ENCODE measurements at regions not wholly inside any gene's neighbourhood (a gene's known extent, or its start where the extent isn't known, plus 50 kb on each side); places are given as distances from the start of the nearest gene placed in this dataset.

DNA sequence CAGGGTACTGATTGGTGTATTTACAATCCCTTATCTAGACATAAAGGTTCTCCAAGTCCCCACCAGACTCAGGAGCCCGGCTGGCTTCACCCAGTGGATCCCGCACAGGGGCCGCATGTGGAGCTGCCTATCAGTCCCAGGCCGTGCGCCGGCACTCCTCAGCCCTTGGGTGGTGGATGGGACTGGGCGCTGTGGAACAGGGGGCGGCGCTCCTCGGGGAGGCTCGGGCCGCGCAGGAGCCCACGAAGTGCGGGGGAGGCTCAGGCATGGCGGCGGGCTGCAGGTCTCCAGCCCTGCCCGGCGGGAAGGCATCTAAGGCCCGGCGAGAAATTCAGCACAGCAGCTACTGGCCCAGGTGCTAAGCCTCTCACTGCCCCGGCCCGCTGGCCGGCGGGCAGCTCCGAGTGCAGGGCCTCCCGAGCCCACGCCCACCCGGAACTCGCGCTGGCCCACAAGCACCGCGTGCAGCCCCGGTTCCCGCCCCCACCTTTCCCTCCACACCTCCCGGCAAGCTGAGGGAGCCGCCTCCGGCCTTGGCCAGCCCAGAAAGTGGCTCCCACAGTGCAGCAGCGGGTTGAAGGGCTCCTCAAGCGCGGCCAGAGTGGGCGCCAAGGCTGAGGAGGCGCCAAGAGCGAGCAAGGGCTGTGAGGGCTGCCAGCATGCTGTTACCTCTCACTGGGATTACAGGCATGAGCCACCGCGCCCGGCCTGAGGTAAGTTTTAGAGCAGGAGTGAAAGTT is 60.0 kb upstream of the SCEL start (continued):
- TF ChIP-seq RCOR1 (IDR thresholded peaks at IDR 0.05; ENCODE audit: low read length) = no peak
- TF ChIP-seq, protein P1, sequence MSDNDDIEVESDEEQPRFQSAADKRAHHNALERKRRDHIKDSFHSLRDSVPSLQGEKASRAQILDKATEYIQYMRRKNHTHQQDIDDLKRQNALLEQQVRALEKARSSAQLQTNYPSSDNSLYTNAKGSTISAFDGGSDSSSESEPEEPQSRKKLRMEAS (IDR thresholded peaks at IDR 0.05; ENCODE audit: low read depth) = no peak

GRCh38 chr13:77470986-77471385 is 64.5 kb upstream of the SCEL start:
- Histone ChIP-seq H3K27me3 (ENCODE audit: insufficient read depth) (no peaks in the 10 kb centered on the region), H2AFZ (ENCODE audit: low read depth) (no peak overlapping the region), H3K9ac (no peak overlapping the region), H3K4me3 (ENCODE audit: low read depth in 2 of 2, low read length in 1 of 2) (no peak overlapping the region), H3K4me1 (ENCODE audit: control insufficient read depth in 1 of 2, insufficient read depth in 2 of 2, low read depth in 1 of 2, low read length in 1 of 2) (no peaks in the 10 kb centered on the region), H3F3A (replicated peaks; ENCODE audit: insufficient read depth) (no peaks in the 10 kb centered on the region), H3K79me2 (ENCODE audit: insufficient read depth) (no peaks in the 10 kb centered on the region), H3K9me2 (no peaks in the 10 kb centered on the region), H3K36me3 (replicated peaks in 1 of 2; ENCODE audit: control insufficient read depth in 1 of 2, insufficient read depth in 2 of 2, low read length in 1 of 2) (no peaks in the 10 kb centered on the region), H3K4me2 (no peak overlapping the region), H4K20me1 (ENCODE audit: insufficient read depth) (no peaks in the 10 kb centered on the region), H3K27ac (ENCODE audit: low read depth in 2 of 2, low read length in 1 of 2) (no peak overlapping the region), H3K9me3 (no peaks in the 10 kb centered on the region)
- ChIA-PET POLR2A (no interaction called here), CTCF (interaction anchor here (1.0 kb wide), 1 partner anchor 7 kb away, joined by 3 read pairs; no protein-coding TSS in a partner anchor)
- no peak for DNase-seq
- TF ChIP-seq GATA2 (CRISPR knock-in tag; IDR thresholded peaks at IDR 0.05) (no peak), ELF1 (IDR thresholded peaks at IDR 0.05) (no peak)
- 60% methylated on average over 3 of the region's 3 CpGs for WGBS (ENCODE audit: low lambda C conversion rate)

- no peak overlapping the region for H3K9ac ChIP-seq
- WGBS (ENCODE audit: low lambda C conversion rate) = 45% methylated on average over 4 of the region's 4 CpGs
- CTCF ChIA-PET = interaction anchor here (4.3 kb wide), 1 partner anchor 12 kb away, joined by 34 read pairs; no protein-coding TSS in a partner anchor
Observed at GRCh38 chr13:77466753-77467422, 68.6 kb upstream of the SCEL start.

More at GRCh38 chr13:77466753-77467422, 68.6 kb upstream of the SCEL start:
- no peaks in the 10 kb centered on the region for H3K9me3 ChIP-seq
- no peak overlapping the region for H3K4me3 ChIP-seq (ENCODE audit: low read depth in 2 of 2, low read length in 1 of 2)
- H3F3A ChIP-seq (replicated peaks; ENCODE audit: insufficient read depth) = no peaks in the 10 kb centered on the region
- POLR2A ChIA-PET = no interaction called here
- H3K27ac ChIP-seq (ENCODE audit: low read depth in 2 of 2, low read length in 1 of 2) = no peak overlapping the region
- H3K27me3 ChIP-seq (ENCODE audit: insufficient read depth) = no peaks in the 10 kb centered on the region
- H3K4me1 ChIP-seq (ENCODE audit: control insufficient read depth in 1 of 2, insufficient read depth in 2 of 2, low read depth in 1 of 2, low read length in 1 of 2) = no peaks in the 10 kb centered on the region
- H3K79me2 ChIP-seq (ENCODE audit: insufficient read depth) = no peaks in the 10 kb centered on the region
- H4K20me1 ChIP-seq (ENCODE audit: insufficient read depth) = no peaks in the 10 kb centered on the region
- H3K4me2 ChIP-seq = no peak overlapping the region
- no peaks in the 10 kb centered on the region for H3K9me2 ChIP-seq
- no peaks in the 10 kb centered on the region for H3K36me3 ChIP-seq (replicated peaks in 1 of 2; ENCODE audit: control insufficient read depth in 1 of 2, insufficient read depth in 2 of 2, low read length in 1 of 2)
- no peak overlapping the region for H2AFZ ChIP-seq (ENCODE audit: low read depth)
- no peak for DNase-seq
- TF ChIP-seq SIN3A (IDR thresholded peaks at IDR 0.05; ENCODE audit: borderline replicate concordance, low read depth, low read length) = no peak
- no peak for TF ChIP-seq TEAD4 (IDR thresholded peaks at IDR 0.05; ENCODE audit: borderline replicate concordance, insufficient read depth)
- no peak for TF ChIP-seq CHD2 (IDR thresholded peaks at IDR 0.05; ENCODE audit: low read length, partially characterized antibody)
- TF ChIP-seq EP300 (IDR thresholded peaks at IDR 0.05; ENCODE audit: borderline replicate concordance in 1 of 2, low read depth in 1 of 2, low read length in 1 of 2) = no peak
- TF ChIP-seq EZH2phosphoT487 (IDR thresholded peaks at IDR 0.05; ENCODE audit: borderline replicate concordance, low read depth) = no peak
- TF ChIP-seq, protein P2, sequence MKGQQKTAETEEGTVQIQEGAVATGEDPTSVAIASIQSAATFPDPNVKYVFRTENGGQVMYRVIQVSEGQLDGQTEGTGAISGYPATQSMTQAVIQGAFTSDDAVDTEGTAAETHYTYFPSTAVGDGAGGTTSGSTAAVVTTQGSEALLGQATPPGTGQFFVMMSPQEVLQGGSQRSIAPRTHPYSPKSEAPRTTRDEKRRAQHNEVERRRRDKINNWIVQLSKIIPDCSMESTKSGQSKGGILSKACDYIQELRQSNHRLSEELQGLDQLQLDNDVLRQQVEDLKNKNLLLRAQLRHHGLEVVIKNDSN (IDR thresholded peaks at IDR 0.05; ENCODE audit: borderline replicate concordance, low read depth) = no peak
- no peak for TF ChIP-seq USF2 (IDR thresholded peaks at IDR 0.05; ENCODE audit: borderline replicate concordance, low read depth, low read length)
- no peak for TF ChIP-seq JUND (IDR thresholded peaks at IDR 0.05)
